ENCODE measurements at regions not wholly inside any gene's neighbourhood (a gene's known extent, or its start where the extent isn't known, plus 50 kb on each side); places are given as distances from the start of the nearest gene placed in this dataset.

- no peak overlapping the region for H3K27ac ChIP-seq
- WGBS (ENCODE audit: missing lambda C conversion rate): 0% methylated on average over 2 of the region's 2 CpGs
- ChIA-PET POLR2A (no interaction called here), CTCF (interaction anchor here (0.6 kb wide), 1 partner anchor 242 kb away, joined by 3 read pairs; no protein-coding TSS in a partner anchor)
- H3K4me3 ChIP-seq: no peak overlapping the region
- H3K9me3 ChIP-seq: no peaks in the 10 kb centered on the region
- ATAC-seq (peak in 1 of 2 experiments; percentile 54; a peak in 2 of 6 replicates), FAIRE-seq (no peak), DNase-seq (ENCODE audit: low read depth in 1 of 2, low spot score in 1 of 2) (peak in 1 of 2 experiments; percentile 12)
- H3K4me1 ChIP-seq: no peaks in the 10 kb centered on the region
- TF ChIP-seq SREBF2 (IDR thresholded peaks at IDR 0.05) (no peak), JUN (IDR thresholded peaks at IDR 0.05) (no peak), ESRRA (IDR thresholded peaks at IDR 0.05; ENCODE audit: borderline replicate concordance, low read length) (no peak), FOSL2 (IDR thresholded peaks at IDR 0.05) (0 out of 2 replicates have a peak, but pooled peaks have one; percentile 9), FOSL2 (CRISPR knock-in tag; IDR thresholded peaks at IDR 0.05) (peak; percentile 44), ELK1 (IDR thresholded peaks at IDR 0.05; ENCODE audit: low read depth, low read length) (no peak), JUNB (IDR thresholded peaks at IDR 0.05) (peak; percentile 37; the same call in 1 of the 2 replicates), RNF2 (IDR thresholded peaks at IDR 0.05; ENCODE audit: borderline replicate concordance, low read depth) (no peak)
- H3K4me2 ChIP-seq: 0 out of 3 replicates have a peak overlapping the region, but pooled peaks have one; percentile 9
Measured at GRCh38 chr11:26028393-26028911, 303.5 kb upstream of the ANO3 start.

- FAIRE-seq: no peak
- no peak overlapping the region for H3K4me3 ChIP-seq
- no peaks in the 10 kb centered on the region for H3K9me3 ChIP-seq
- WGBS (ENCODE audit: missing lambda C conversion rate): 63% methylated on average over 3 of the region's 3 CpGs
- POLR2A ChIA-PET: no interaction called here
- H3K4me2 ChIP-seq: no peak overlapping the region
- no peak overlapping the region for H3K27ac ChIP-seq
- H3K4me1 ChIP-seq: no peaks in the 10 kb centered on the region
- CTCF ChIA-PET: no interaction called here
- no peak for ATAC-seq
- DNase-seq (ENCODE audit: low read depth in 1 of 2, low spot score in 1 of 2): no peak
- no peak for TF ChIP-seq CBX8 (IDR thresholded peaks at IDR 0.05)
- no peak for TF ChIP-seq NFE2L2 (conservative IDR thresholded peaks at IDR 0.05; ENCODE audit: low read length)
- no peak for TF ChIP-seq FOSB (CRISPR knock-in tag; IDR thresholded peaks at IDR 0.05)
- TF ChIP-seq KDM1A (IDR thresholded peaks at IDR 0.05; ENCODE audit: low read depth): no peak
- no peak for TF ChIP-seq HEYL (CRISPR knock-in tag; IDR thresholded peaks at IDR 0.05)
- TF ChIP-seq CHD2 (IDR thresholded peaks at IDR 0.05; ENCODE audit: low read length, partially characterized antibody): no peak
- no peak for TF ChIP-seq POLR2AphosphoS2 (conservative IDR thresholded peaks at IDR 0.05; ENCODE audit: low read length)
- TF ChIP-seq FOSL2 (IDR thresholded peaks at IDR 0.05): no peak
- no peak for TF ChIP-seq FOSL2 (CRISPR knock-in tag; IDR thresholded peaks at IDR 0.05)
- no peak for TF ChIP-seq CTCF (IDR thresholded peaks at IDR 0.05)
- TF ChIP-seq ZC3H11A (IDR thresholded peaks at IDR 0.05): no peak
- TF ChIP-seq TP53 (CRISPR knock-in tag; IDR thresholded peaks at IDR 0.05): no peak
- TF ChIP-seq GATA3 (IDR thresholded peaks at IDR 0.05; ENCODE audit: borderline replicate concordance): no peak
Measured at GRCh38 chr11:26030399-26030798, 301.5 kb upstream of the ANO3 start.

GRCh38 chr11:26032241-26032640 lies 299.7 kb upstream of the ANO3 start:
- TF ChIP-seq HOXB5 (CRISPR knock-in tag; IDR thresholded peaks at IDR 0.05): no peak
- no peak for TF ChIP-seq ESRRA (IDR thresholded peaks at IDR 0.05; ENCODE audit: borderline replicate concordance, low read length)
- TF ChIP-seq NFE2L2 (conservative IDR thresholded peaks at IDR 0.05; ENCODE audit: low read length): no peak
- TF ChIP-seq PBX3 (IDR thresholded peaks at IDR 0.05): no peak
- TF ChIP-seq KDM1A (IDR thresholded peaks at IDR 0.05; ENCODE audit: low read depth): no peak
- TF ChIP-seq SMC3 (IDR thresholded peaks at IDR 0.05): no peak
- no peak for TF ChIP-seq RCOR1 (IDR thresholded peaks at IDR 0.05; ENCODE audit: low read depth, low read length)
- TF ChIP-seq NR3C1 (IDR thresholded peaks at IDR 0.05): no peak
- WGBS (ENCODE audit: missing lambda C conversion rate): 14% methylated on average over 2 of the region's 2 CpGs
- no peak for FAIRE-seq
- POLR2A ChIA-PET: no interaction called here
- Histone ChIP-seq H3K9me3 (no peaks in the 10 kb centered on the region), H3K4me3 (no peak overlapping the region), H3K4me2 (no peak overlapping the region), H3K4me1 (no peaks in the 10 kb centered on the region), H3K27ac (no peak overlapping the region)
- DNase-seq (ENCODE audit: low read depth in 1 of 2, low spot score in 1 of 2): no peak
- CTCF ChIA-PET: no interaction called here
- ATAC-seq: no peak

Data from A549 (cell line).